ENCODE measurements at regions not wholly inside any gene's neighbourhood (a gene's known extent, or its start where the extent isn't known, plus 50 kb on each side); places are given as distances from the start of the nearest gene placed in this dataset.

DNA sequence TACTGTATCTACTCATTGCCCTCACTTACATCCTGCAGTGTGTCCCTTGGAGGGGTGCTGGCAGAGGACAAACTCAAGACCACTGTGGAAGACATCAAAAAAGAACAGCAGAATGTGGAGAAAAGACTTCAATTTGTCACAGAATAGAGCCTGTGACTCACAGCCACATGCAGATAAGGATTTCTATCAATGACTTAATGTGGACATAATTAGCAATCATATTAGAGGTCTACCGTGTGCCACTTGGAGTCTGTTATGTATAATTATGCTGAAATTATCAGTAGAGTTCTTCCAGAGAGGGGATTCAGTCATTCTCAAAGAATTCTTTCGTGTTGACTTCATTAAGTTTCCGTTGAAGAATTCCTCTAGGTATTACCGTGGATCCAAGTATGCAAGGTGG, 473.5 kb downstream of the MIAT start:
- DNase-seq (ENCODE audit: low read depth in 1 of 2, low spot score in 2 of 2) (no peak), FAIRE-seq (no peak)
- Histone ChIP-seq H3K23me2 (ENCODE audit: low read depth, low read length) (no peaks in the 10 kb centered on the region), H4K20me1 (replicated peaks in 1 of 2; ENCODE audit: control insufficient read depth in 1 of 2, insufficient read depth in 2 of 2, low read length in 2 of 2) (no peaks in the 10 kb centered on the region), H3K14ac (ENCODE audit: insufficient read length) (no peak overlapping the region), H3K79me1 (ENCODE audit: low read depth, low read length) (no peaks in the 10 kb centered on the region), H4K91ac (replicated peaks; ENCODE audit: insufficient read length, low read length) (no peak overlapping the region), H3K4me3 (ENCODE audit: extremely low read depth in 1 of 4, insufficient read depth in 2 of 4, low read depth in 3 of 4, low read length in 4 of 4) (no peak overlapping the region), H4K8ac (ENCODE audit: extremely low read depth, insufficient read depth, low read length) (no peak overlapping the region), H2BK120ac (replicated peaks; ENCODE audit: low read depth, low read length) (no peak overlapping the region), H4K5ac (ENCODE audit: insufficient read length, low read depth, low read length) (no peak overlapping the region), H3K4ac (replicated peaks; ENCODE audit: insufficient read length, low read depth, low read length) (no peak overlapping the region), H3K4me2 (ENCODE audit: insufficient read depth in 1 of 2, low read depth in 2 of 2, low read length in 2 of 2) (no peak overlapping the region), H3K27ac (ENCODE audit: low read depth, low read length) (no peak overlapping the region), H3K4me1 (replicated peaks in 1 of 4; ENCODE audit: control insufficient read depth in 3 of 4, insufficient read depth in 4 of 4, low read length in 3 of 4) (no peaks in the 10 kb centered on the region), H3K56ac (replicated peaks; ENCODE audit: insufficient read length, low read depth, low read length) (no peak overlapping the region), H3K9ac (replicated peaks in 1 of 4; ENCODE audit: extremely low read depth in 1 of 4, low read depth in 3 of 4, low read length in 3 of 4) (no peak overlapping the region), H2AK5ac (ENCODE audit: low read depth, low read length) (no peak overlapping the region), H2BK20ac (ENCODE audit: low read length) (no peak overlapping the region), H3K27me3 (replicated peaks in 1 of 4; ENCODE audit: control insufficient read depth in 3 of 4, extremely low read depth in 1 of 4, insufficient read depth in 3 of 4, low read length in 3 of 4) (no peaks in the 10 kb centered on the region), H2BK15ac (ENCODE audit: low read length) (no peak overlapping the region), H3K79me2 (ENCODE audit: control insufficient read depth in 1 of 2, insufficient read depth in 2 of 2, low read length in 2 of 2) (no peaks in the 10 kb centered on the region), H2AFZ (ENCODE audit: low read length) (no peak overlapping the region), H3K36me3 (ENCODE audit: control insufficient read depth in 2 of 4, insufficient read depth in 4 of 4, low read length in 3 of 4) (no peaks in the 10 kb centered on the region), H2BK5ac (ENCODE audit: low read depth, low read length) (no peak overlapping the region), H3K23ac (ENCODE audit: insufficient read length) (no peak overlapping the region), H3K9me3 (ENCODE audit: insufficient read depth in 2 of 2, low read depth in 1 of 2, low read length in 1 of 2) (no peaks in the 10 kb centered on the region), H2BK12ac (ENCODE audit: low read depth, low read length) (no peak overlapping the region), H3K18ac (ENCODE audit: extremely low read depth, low read length) (no peak overlapping the region)
- TF ChIP-seq CBX5 (IDR thresholded peaks at IDR 0.05; ENCODE audit: low read depth, low read length) = no peak
- TF ChIP-seq POU5F1 (IDR thresholded peaks at IDR 0.05; ENCODE audit: low read depth, low read length) = no peak
- TF ChIP-seq SAP30 (IDR thresholded peaks at IDR 0.05; ENCODE audit: insufficient read depth, insufficient replicate concordance, low read length) = no peak
- CTCF ChIA-PET (ENCODE audit: partially characterized antibody) = interaction anchor here (1.0 kb wide), 1 partner anchor 374 kb away, joined by 3 read pairs; no protein-coding TSS in a partner anchor
- POLR2A ChIA-PET (ENCODE audit: partially characterized antibody) = no interaction called here
- 91% methylated on average over 4 of the region's 4 CpGs; no CpG with 5 or more reads in 1 of the 2 experiments for WGBS, 2 experiments (ENCODE audit: extremely low coverage in 1 of 2, insufficient coverage in 1 of 2, insufficient read length in 1 of 2, insufficient replicate concordance in 2 of 2, low coverage in 1 of 2, low lambda C conversion rate in 2 of 2, missing lambda C conversion rate in 1 of 2)

Measured in H1 (cell line).